PC-3 (cell line): ENCODE measurements at regions not wholly inside any gene's neighbourhood (a gene's known extent, or its start where the extent isn't known, plus 50 kb on each side); places are given as distances from the start of the nearest gene placed in this dataset.

Experiments
- CTCF ChIP-seq: fragments of 300-600 bp; sonication (generic); conservative IDR thresholded peaks from 2 replicates; pipeline ENCODE4 v1.5.1; 2017; ENCODE audit warnings: antibody characterized with exemption, low read depth, mild to moderate bottlenecking, low read length
- EZH2 ChIP-seq: fragments of 300-600 bp; sonication (generic); IDR thresholded peaks from one replicate; pipeline ENCODE4 v1.6.1; 2017; ENCODE audit warnings: antibody characterized with exemption, mild to moderate bottlenecking, low read length; ENCODE audit not compliant: unreplicated experiment
- EZH2phosphoT487 ChIP-seq: fragments of 300-600 bp; sonication (generic); IDR thresholded peaks from 2 replicates; pipeline ENCODE4 v1.6.1; 2018; ENCODE audit warnings: mild to moderate bottlenecking, antibody characterized with exemption, low read length, borderline replicate concordance

GRCh38 chr16:29204806-29205135 lies 201.7 kb downstream of the NPIPB11 start:
- TF ChIP-seq EZH2 (no peak), CTCF (no peak), EZH2phosphoT487 (no peak)
